ENCODE measurements at regions not wholly inside any gene's neighbourhood (a gene's known extent, or its start where the extent isn't known, plus 50 kb on each side); places are given as distances from the start of the nearest gene placed in this dataset.
"Not testable (repeated sequence)": the region's sequence is repeated elsewhere in the genome, so short reads cannot be mapped to it uniquely, and the experiment has no call there.

DNA sequence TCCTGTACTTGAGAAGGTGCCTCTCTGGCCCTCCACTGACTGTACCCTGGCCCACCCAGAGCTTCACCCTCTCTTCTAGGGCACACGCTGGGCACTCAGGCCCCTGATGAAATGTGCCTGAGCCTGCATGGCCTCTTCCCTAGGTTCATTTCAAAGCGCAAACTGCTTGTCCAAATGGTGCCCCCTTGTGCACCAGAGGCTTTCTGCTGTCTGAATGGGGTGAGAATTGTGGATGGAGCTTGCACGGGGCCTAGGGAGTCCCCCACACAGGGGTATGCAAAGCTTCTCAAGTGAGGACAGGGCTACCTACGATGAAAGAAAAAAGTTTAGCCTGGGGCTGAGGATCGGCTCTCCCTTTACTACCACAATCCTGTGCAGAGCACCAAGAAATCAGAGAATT, 116.9 kb upstream of the ZNF337 start:
- not testable (repeated sequence) for H3K9ac ChIP-seq (ENCODE audit: low read depth, low read length); H3K9me3 ChIP-seq (replicated peaks; ENCODE audit: low read length); H3K4me2 ChIP-seq (ENCODE audit: low read length); H3K4me3 ChIP-seq (ENCODE audit: low read length); H3K4me1 ChIP-seq (ENCODE audit: control insufficient read depth, insufficient read depth, low read length); H3K36me3 ChIP-seq (ENCODE audit: insufficient read depth, low read length); H3K27me3 ChIP-seq (ENCODE audit: control insufficient read depth, insufficient read depth, low read length)

DNA sequence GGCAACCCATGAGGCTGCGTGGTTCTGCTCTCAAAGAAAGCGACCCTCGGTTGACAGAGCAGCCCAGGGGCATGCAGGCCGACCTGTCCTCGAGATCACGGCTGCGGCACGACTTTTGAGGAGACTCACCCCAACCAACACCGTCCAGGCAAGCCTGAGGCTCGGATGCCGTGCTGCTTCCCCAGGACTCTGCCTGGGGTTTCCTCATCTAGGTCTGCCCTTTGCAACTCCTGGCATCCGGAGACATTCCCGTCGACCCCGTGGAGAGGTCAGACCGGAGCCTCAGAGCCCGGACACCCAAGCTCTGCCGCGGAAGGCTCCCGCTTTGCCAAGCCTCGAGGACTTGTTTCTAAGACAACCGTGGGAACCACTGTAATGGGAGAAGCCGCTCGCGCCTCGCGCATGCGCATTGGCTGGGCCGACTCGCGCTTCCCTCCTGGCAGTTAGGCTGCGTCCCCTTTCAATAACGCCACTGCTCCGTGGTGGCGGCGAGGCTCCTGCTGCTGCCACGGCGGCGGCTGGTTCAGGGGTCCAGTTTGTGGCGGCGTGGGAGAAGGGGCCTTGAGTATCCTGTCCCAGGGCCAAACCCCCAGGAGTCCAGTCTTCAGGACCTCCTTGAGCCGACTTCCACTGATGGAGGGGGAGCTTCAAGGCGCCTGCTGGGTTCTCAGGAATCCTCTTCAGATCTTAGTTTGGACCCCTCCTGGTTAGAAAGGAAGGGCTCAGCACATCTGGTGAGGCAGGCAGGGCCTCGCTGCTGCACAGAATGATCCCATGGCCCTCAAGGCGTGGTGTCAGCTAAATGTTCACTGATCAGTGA, 101.7 kb upstream of the ZNF337 start:
- H3K36me3 ChIP-seq (ENCODE audit: insufficient read depth, low read length); H3K27me3 ChIP-seq (ENCODE audit: control insufficient read depth, insufficient read depth, low read length); H3K4me1 ChIP-seq (ENCODE audit: control insufficient read depth, insufficient read depth, low read length); H3K9ac ChIP-seq (ENCODE audit: low read depth, low read length); H3K4me3 ChIP-seq (ENCODE audit: low read length); H3K9me3 ChIP-seq (replicated peaks; ENCODE audit: low read length); H3K4me2 ChIP-seq (ENCODE audit: low read length): not testable (repeated sequence)

- not testable (repeated sequence) for H3K4me1 ChIP-seq (ENCODE audit: control insufficient read depth, insufficient read depth, low read length); H3K4me2 ChIP-seq (ENCODE audit: low read length); H3K9me3 ChIP-seq (replicated peaks; ENCODE audit: low read length); H3K4me3 ChIP-seq (ENCODE audit: low read length); H3K36me3 ChIP-seq (ENCODE audit: insufficient read depth, low read length); H3K27me3 ChIP-seq (ENCODE audit: control insufficient read depth, insufficient read depth, low read length); H3K9ac ChIP-seq (ENCODE audit: low read depth, low read length)
Measured at GRCh38 chr20:25797062-25797461, 100.4 kb upstream of the ZNF337 start.

- not testable (repeated sequence) for H3K9me3 ChIP-seq (replicated peaks; ENCODE audit: low read length); H3K9ac ChIP-seq (ENCODE audit: low read depth, low read length); H3K4me1 ChIP-seq (ENCODE audit: control insufficient read depth, insufficient read depth, low read length); H3K36me3 ChIP-seq (ENCODE audit: insufficient read depth, low read length); H3K4me3 ChIP-seq (ENCODE audit: low read length); H3K4me2 ChIP-seq (ENCODE audit: low read length); H3K27me3 ChIP-seq (ENCODE audit: control insufficient read depth, insufficient read depth, low read length)
Measured at GRCh38 chr20:25777241-25777640, 80.6 kb upstream of the ZNF337 start.

DNA sequence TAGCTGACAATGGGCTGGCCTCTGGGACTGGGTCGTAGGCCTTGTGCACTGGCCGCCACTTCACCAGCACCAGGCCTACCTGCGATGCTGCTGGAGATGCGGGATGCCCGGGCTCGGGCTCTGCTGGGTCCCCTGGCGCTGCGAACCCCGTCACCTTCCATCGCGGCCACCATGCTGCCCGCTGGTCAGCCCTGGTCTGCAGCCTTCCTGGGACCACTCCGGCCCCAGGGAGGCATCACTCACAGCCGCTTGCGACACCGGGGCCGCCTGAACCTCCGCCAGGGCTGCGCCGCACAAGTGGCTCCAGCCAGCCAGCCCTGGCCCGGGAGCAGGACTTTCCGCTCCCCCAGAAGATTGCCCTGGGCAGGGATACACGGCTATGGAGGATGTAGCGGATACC, 78.1 kb upstream of the ZNF337 start:
- H3K4me3 ChIP-seq (ENCODE audit: low read length); H3K9me3 ChIP-seq (replicated peaks; ENCODE audit: low read length); H3K4me1 ChIP-seq (ENCODE audit: control insufficient read depth, insufficient read depth, low read length); H3K9ac ChIP-seq (ENCODE audit: low read depth, low read length); H3K27me3 ChIP-seq (ENCODE audit: control insufficient read depth, insufficient read depth, low read length); H3K36me3 ChIP-seq (ENCODE audit: insufficient read depth, low read length); H3K4me2 ChIP-seq (ENCODE audit: low read length): not testable (repeated sequence)

- H3K4me2 ChIP-seq (ENCODE audit: low read length) = not testable (repeated sequence)
Measured at GRCh38 chr20:25774203-25774602, 77.5 kb upstream of the ZNF337 start.

DNA sequence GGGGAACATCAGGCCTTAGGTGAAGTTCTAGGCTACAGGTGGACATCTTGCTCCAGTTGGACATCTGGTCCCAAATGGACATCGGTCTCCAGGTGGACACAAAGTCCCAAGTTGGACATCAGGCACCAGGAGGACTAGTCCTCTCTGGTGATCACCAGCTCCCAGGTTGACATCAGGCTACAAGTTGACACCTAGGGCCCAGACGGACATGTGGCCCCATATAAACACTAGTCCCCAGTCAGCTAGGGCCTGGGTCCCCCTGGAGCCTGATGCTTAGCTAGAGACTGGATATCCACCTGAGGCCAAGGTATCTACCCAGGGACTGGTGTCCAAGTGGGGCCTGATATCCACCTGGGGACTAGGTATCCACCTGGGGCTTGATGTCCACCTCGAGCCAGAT, 75.8 kb upstream of the ZNF337 start:
- not testable (repeated sequence) for H3K4me3 ChIP-seq (ENCODE audit: low read length); H3K4me2 ChIP-seq (ENCODE audit: low read length); H3K9me3 ChIP-seq (replicated peaks; ENCODE audit: low read length); H3K9ac ChIP-seq (ENCODE audit: low read depth, low read length); H3K36me3 ChIP-seq (ENCODE audit: insufficient read depth, low read length); H3K27me3 ChIP-seq (ENCODE audit: control insufficient read depth, insufficient read depth, low read length); H3K4me1 ChIP-seq (ENCODE audit: control insufficient read depth, insufficient read depth, low read length)

More at GRCh38 chr20:25774203-25774602, 77.5 kb upstream of the ZNF337 start:
- H3K9ac ChIP-seq (ENCODE audit: low read depth, low read length); H3K36me3 ChIP-seq (ENCODE audit: insufficient read depth, low read length); H3K4me3 ChIP-seq (ENCODE audit: low read length); H3K27me3 ChIP-seq (ENCODE audit: control insufficient read depth, insufficient read depth, low read length); H3K9me3 ChIP-seq (replicated peaks; ENCODE audit: low read length); H3K4me1 ChIP-seq (ENCODE audit: control insufficient read depth, insufficient read depth, low read length): not testable (repeated sequence)

GRCh38 chr20:25771818-25772217, 75.2 kb upstream of the ZNF337 start:
- not testable (repeated sequence) for H3K36me3 ChIP-seq (ENCODE audit: insufficient read depth, low read length); H3K27me3 ChIP-seq (ENCODE audit: control insufficient read depth, insufficient read depth, low read length); H3K4me2 ChIP-seq (ENCODE audit: low read length); H3K9ac ChIP-seq (ENCODE audit: low read depth, low read length); H3K4me3 ChIP-seq (ENCODE audit: low read length); H3K4me1 ChIP-seq (ENCODE audit: control insufficient read depth, insufficient read depth, low read length); H3K9me3 ChIP-seq (replicated peaks; ENCODE audit: low read length)

- Histone ChIP-seq H3K4me3 (ENCODE audit: low read length) (no peak overlapping the region), H3K4me2 (ENCODE audit: low read length) (no peak overlapping the region), H3K9ac (ENCODE audit: low read depth, low read length) (no peak overlapping the region), H3K36me3 (ENCODE audit: insufficient read depth, low read length) (no peaks in the 10 kb centered on the region), H3K27me3 (ENCODE audit: control insufficient read depth, insufficient read depth, low read length) (no peaks in the 10 kb centered on the region), H3K9me3 (replicated peaks; ENCODE audit: low read length) (no peaks in the 10 kb centered on the region), H3K4me1 (ENCODE audit: control insufficient read depth, insufficient read depth, low read length) (no peaks in the 10 kb centered on the region)
Measured at GRCh38 chr20:25761596-25761995, 64.9 kb upstream of the ZNF337 start.

GRCh38 chr20:25761046-25761445, 64.4 kb upstream of the ZNF337 start:
- H3K4me2 ChIP-seq (ENCODE audit: low read length); H3K9me3 ChIP-seq (replicated peaks; ENCODE audit: low read length); H3K4me3 ChIP-seq (ENCODE audit: low read length); H3K4me1 ChIP-seq (ENCODE audit: control insufficient read depth, insufficient read depth, low read length); H3K36me3 ChIP-seq (ENCODE audit: insufficient read depth, low read length); H3K27me3 ChIP-seq (ENCODE audit: control insufficient read depth, insufficient read depth, low read length); H3K9ac ChIP-seq (ENCODE audit: low read depth, low read length): not testable (repeated sequence)

DNA sequence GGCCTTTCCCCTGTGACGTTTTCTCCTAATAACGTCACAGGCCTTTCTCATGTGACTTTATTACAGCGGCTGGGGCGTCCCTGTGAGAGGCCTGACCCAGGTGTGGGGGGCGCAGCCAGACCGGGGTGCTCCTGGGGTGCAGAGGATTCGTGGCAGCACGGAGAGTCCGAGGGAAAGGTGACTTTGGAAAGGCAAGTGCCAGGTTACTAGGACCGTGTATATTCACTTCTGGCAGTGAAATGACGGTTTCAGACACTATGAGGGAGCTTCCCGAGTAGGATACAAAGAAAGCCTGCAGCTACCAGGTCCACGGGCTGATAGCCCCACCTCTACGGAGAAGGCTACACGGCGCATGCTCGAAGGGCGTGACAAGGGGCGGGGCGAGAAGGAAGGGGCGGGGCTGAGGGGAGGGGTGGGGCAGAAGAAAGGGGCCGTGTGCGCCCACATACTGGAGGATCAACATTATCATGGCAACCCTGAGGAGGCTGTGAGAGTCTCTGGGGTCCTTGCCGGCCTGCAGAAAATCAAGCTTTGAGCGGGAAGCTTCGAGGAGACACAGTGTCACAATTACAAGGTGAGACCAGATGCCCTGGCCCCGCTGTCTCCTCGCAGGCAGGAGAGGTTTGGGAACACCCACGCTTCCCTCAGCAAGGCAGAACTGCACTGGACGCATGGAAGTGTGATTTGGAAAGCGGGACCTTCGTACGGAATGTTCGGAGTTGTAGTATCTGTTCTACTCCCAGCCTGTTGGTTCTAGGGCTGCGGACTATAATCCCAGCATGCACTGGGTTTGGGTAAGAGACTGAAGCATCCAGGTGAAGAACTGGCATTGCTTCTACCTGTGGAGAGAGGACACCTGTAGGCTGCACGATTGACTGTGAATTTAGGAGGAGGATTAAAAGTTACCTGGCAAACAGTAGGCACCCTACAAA, 54.4 kb upstream of the ZNF337 start:
- H3K36me3 ChIP-seq (ENCODE audit: insufficient read depth, low read length) = no peaks in the 10 kb centered on the region
- H3K9me3 ChIP-seq (replicated peaks; ENCODE audit: low read length) = no peaks in the 10 kb centered on the region
- H3K4me3 ChIP-seq (ENCODE audit: low read length) = peak overlapping the region; percentile 56
- H3K4me2 ChIP-seq (ENCODE audit: low read length) = peak overlapping the region; percentile 55
- H3K9ac ChIP-seq (ENCODE audit: low read depth, low read length) = no peak overlapping the region
- no peaks in the 10 kb centered on the region for H3K27me3 ChIP-seq (ENCODE audit: control insufficient read depth, insufficient read depth, low read length)
- H3K4me1 ChIP-seq (ENCODE audit: control insufficient read depth, insufficient read depth, low read length) = no peaks in the 10 kb centered on the region

All from skeletal muscle satellite cell (primary cell).